ENCODE measurements at regions not wholly inside any gene's neighbourhood (a gene's known extent, or its start where the extent isn't known, plus 50 kb on each side); places are given as distances from the start of the nearest gene placed in this dataset.

GRCh38 chr9:73813546-73813945, 661.9 kb downstream of the ANXA1 start:
- H3K9me3 ChIP-seq = no peaks in the 10 kb centered on the region
- ATAC-seq (ENCODE audit: low FRiP score in 2 of 2) (no peak), DNase-seq (no peak)
- H3K27me3 ChIP-seq = no peaks in the 10 kb centered on the region
- H3K4me1 ChIP-seq = no peaks in the 10 kb centered on the region
- H3K4me3 ChIP-seq = no peak overlapping the region
- TF ChIP-seq POLR2A (IDR thresholded peaks at IDR 0.05) = no peak
- TF ChIP-seq, protein P1, sequence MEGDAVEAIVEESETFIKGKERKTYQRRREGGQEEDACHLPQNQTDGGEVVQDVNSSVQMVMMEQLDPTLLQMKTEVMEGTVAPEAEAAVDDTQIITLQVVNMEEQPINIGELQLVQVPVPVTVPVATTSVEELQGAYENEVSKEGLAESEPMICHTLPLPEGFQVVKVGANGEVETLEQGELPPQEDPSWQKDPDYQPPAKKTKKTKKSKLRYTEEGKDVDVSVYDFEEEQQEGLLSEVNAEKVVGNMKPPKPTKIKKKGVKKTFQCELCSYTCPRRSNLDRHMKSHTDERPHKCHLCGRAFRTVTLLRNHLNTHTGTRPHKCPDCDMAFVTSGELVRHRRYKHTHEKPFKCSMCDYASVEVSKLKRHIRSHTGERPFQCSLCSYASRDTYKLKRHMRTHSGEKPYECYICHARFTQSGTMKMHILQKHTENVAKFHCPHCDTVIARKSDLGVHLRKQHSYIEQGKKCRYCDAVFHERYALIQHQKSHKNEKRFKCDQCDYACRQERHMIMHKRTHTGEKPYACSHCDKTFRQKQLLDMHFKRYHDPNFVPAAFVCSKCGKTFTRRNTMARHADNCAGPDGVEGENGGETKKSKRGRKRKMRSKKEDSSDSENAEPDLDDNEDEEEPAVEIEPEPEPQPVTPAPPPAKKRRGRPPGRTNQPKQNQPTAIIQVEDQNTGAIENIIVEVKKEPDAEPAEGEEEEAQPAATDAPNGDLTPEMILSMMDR (IDR thresholded peaks at IDR 0.05) = no peak
- TF ChIP-seq EP300 (IDR thresholded peaks at IDR 0.05) = no peak
- no peaks in the 10 kb centered on the region for H3K36me3 ChIP-seq
- H3K27ac ChIP-seq = no peak overlapping the region
- 88 to 92% methylated on average over 2 of the region's 2 CpGs for WGBS, 2 donors

DNA sequence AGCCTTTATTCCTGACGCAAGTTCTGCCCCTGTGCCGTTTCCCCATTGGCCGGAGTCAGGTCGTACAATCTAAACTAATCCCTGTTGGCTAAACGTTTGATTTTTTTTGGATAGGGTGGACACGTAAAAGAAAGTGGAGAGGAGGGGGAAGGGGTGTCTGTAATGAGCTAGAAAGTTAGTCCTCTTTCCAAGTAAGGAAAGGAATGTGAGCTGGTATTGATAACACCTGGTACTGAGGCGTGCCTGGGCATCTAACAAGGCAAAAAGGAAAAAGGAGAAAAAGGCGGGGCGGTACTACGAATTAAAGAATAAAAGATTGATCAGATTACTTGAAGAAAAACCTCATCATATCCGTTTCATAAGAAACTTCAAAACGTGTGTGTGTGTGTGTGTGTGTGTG, 665.2 kb downstream of the ANXA1 start:
- H3K4me3 ChIP-seq = no peak overlapping the region
- DNase-seq (no peak), ATAC-seq (ENCODE audit: low FRiP score in 2 of 2) (no peak)
- H3K9me3 ChIP-seq = no peaks in the 10 kb centered on the region
- 69 to 70% methylated on average over 12 of the region's 12 CpGs for WGBS, 2 donors
- H3K27ac ChIP-seq = no peak overlapping the region
- H3K4me1 ChIP-seq = no peaks in the 10 kb centered on the region
- TF ChIP-seq POLR2AphosphoS5 (IDR thresholded peaks at IDR 0.05) = no peak
- no peak for TF ChIP-seq EP300 (IDR thresholded peaks at IDR 0.05)
- TF ChIP-seq, protein P1 (IDR thresholded peaks at IDR 0.05) = no peak
- no peak for TF ChIP-seq POLR2A (IDR thresholded peaks at IDR 0.05)
- no peaks in the 10 kb centered on the region for H3K36me3 ChIP-seq
- H3K27me3 ChIP-seq = no peaks in the 10 kb centered on the region

GRCh38 chr9:73824671-73825070, 672.5 kb upstream of the RORB start:
- Histone ChIP-seq H3K4me1 (no peaks in the 10 kb centered on the region), H3K9me3 (no peaks in the 10 kb centered on the region), H3K27me3 (no peaks in the 10 kb centered on the region), H3K27ac (no peak overlapping the region), H3K4me3 (no peak overlapping the region), H3K36me3 (no peaks in the 10 kb centered on the region)
- no peak for ATAC-seq (ENCODE audit: low FRiP score in 2 of 2)
- no peak for DNase-seq
- TF ChIP-seq, protein P1 (IDR thresholded peaks at IDR 0.05) = no peak
- TF ChIP-seq POLR2A (IDR thresholded peaks at IDR 0.05) (no peak), POLR2AphosphoS5 (IDR thresholded peaks at IDR 0.05) (no peak)
- 46 to 57% methylated on average over 1 of the region's 1 CpG for WGBS, 2 donors

DNA sequence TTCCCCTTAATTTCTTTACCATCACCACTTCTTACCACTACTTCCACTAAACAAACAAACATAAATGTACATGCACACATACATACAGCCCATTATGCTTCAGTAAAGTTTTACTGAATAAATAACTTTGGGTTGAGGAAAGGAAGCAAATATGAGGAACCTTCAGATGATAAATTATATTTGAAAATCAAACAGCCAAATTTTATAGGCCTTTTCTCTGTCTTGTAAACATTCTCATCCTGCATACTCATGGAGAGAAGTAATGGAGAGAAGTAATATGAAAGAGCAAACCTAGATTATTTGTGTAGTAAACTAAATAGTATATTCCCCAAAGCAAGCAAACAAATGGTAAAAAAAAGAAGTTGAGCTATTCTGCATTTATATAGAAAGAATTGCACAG, 658.3 kb upstream of the RORB start:
- Histone ChIP-seq H3K4me3 (no peak overlapping the region), H3K36me3 (no peaks in the 10 kb centered on the region), H3K4me1 (no peaks in the 10 kb centered on the region), H3K27ac (no peak overlapping the region), H3K27me3 (no peaks in the 10 kb centered on the region), H3K9me3 (no peaks in the 10 kb centered on the region)
- TF ChIP-seq EP300 (IDR thresholded peaks at IDR 0.05) (no peak), POLR2A (IDR thresholded peaks at IDR 0.05) (no peak), POLR2AphosphoS5 (IDR thresholded peaks at IDR 0.05) (no peak)
- TF ChIP-seq, protein P1 (IDR thresholded peaks at IDR 0.05) = no peak
- no peak for ATAC-seq (ENCODE audit: low FRiP score in 2 of 2)
- no peak for DNase-seq

GRCh38 chr9:73839471-73839870, 657.7 kb upstream of the RORB start:
- no peak for DNase-seq
- H3K4me3 ChIP-seq = no peak overlapping the region
- TF ChIP-seq POLR2A (IDR thresholded peaks at IDR 0.05) (no peak), EP300 (IDR thresholded peaks at IDR 0.05) (no peak), POLR2AphosphoS5 (IDR thresholded peaks at IDR 0.05) (no peak)
- TF ChIP-seq, protein P1 (IDR thresholded peaks at IDR 0.05) = no peak
- no peaks in the 10 kb centered on the region for H3K36me3 ChIP-seq
- 75 to 80% methylated on average over 2 of the region's 2 CpGs for WGBS, 2 donors
- H3K4me1 ChIP-seq = no peaks in the 10 kb centered on the region
- H3K27ac ChIP-seq = no peak overlapping the region
- ATAC-seq (ENCODE audit: low FRiP score in 2 of 2) = no peak
- H3K27me3 ChIP-seq = no peaks in the 10 kb centered on the region
- H3K9me3 ChIP-seq = no peaks in the 10 kb centered on the region

Measured in upper lobe of left lung (tissue), 6 donors.